ENCODE measurements at regions not wholly inside any gene's neighbourhood (a gene's known extent, or its start where the extent isn't known, plus 50 kb on each side); places are given as distances from the start of the nearest gene placed in this dataset.

GRCh38 chr1:242623119-242623518 is 98.6 kb upstream of the PLD5 start:
- Histone ChIP-seq H3K27me3 (replicated peaks in 1 of 7) (no peaks in the 10 kb centered on the region), H3K4me1 (no peaks in the 10 kb centered on the region), H3K36me3 (no peaks in the 10 kb centered on the region), H3K4me3 (no peak overlapping the region), H3K27ac (no peak overlapping the region), H3K9me3 (peaks cover 0 to 10% (median 0%) of the 10 kb centered on the region in 8 donors)
- DNase-seq, result no peak
- WGBS, 5 donors, result 59 to 72% (median 69%) methylated on average over 4 of the region's 4 CpGs
- intact Hi-C loops (cut with DNase I; ENCODE audit: low total_unique reads), result no loop called here
- TF ChIP-seq POLR2AphosphoS5 (IDR thresholded peaks at IDR 0.05), result no peak
- TF ChIP-seq CTCF (IDR thresholded peaks at IDR 0.05 in 8 of 11, conservative IDR thresholded peaks at IDR 0.05 in 3 of 11), result no peak
- TF ChIP-seq POLR2A (IDR thresholded peaks at IDR 0.05), result no peak

- Histone ChIP-seq H3K9me3 (peaks cover 0 to 9% (median 0%) of the 10 kb centered on the region in 8 donors), H3K4me3 (no peak overlapping the region), H3K4me1 (no peaks in the 10 kb centered on the region), H3K36me3 (no peaks in the 10 kb centered on the region), H3K27ac (no peak overlapping the region), H3K27me3 (replicated peaks in 1 of 7) (peaks cover 0 to 10% (median 0%) of the 10 kb centered on the region in 7 donors)
- intact Hi-C loops (cut with DNase I; ENCODE audit: low total_unique reads), result no loop called here
- DNase-seq, result no peak
- no peak for TF ChIP-seq CTCF (IDR thresholded peaks at IDR 0.05 in 8 of 11, conservative IDR thresholded peaks at IDR 0.05 in 3 of 11)
- TF ChIP-seq POLR2A (IDR thresholded peaks at IDR 0.05), result no peak
- TF ChIP-seq POLR2AphosphoS5 (IDR thresholded peaks at IDR 0.05), result no peak
Observed at GRCh38 chr1:242613266-242613815, 88.8 kb upstream of the PLD5 start.

GRCh38 chr1:242610209-242610608 is 85.7 kb upstream of the PLD5 start:
- DNase-seq, result no peak
- 66 to 82% (median 74%) methylated on average over 3 of the region's 3 CpGs for WGBS, 5 donors
- TF ChIP-seq CTCF (IDR thresholded peaks at IDR 0.05 in 8 of 11, conservative IDR thresholded peaks at IDR 0.05 in 3 of 11), result no peak
- TF ChIP-seq POLR2AphosphoS5 (IDR thresholded peaks at IDR 0.05), result no peak
- no peak for TF ChIP-seq POLR2A (IDR thresholded peaks at IDR 0.05)
- intact Hi-C loops (cut with DNase I; ENCODE audit: low total_unique reads), result no loop called here
- H3K27me3 ChIP-seq (replicated peaks in 1 of 7), result peaks cover 0 to 10% (median 0%) of the 10 kb centered on the region in 7 donors
- H3K36me3 ChIP-seq, result no peaks in the 10 kb centered on the region
- H3K4me3 ChIP-seq, result no peak overlapping the region
- no peaks in the 10 kb centered on the region for H3K4me1 ChIP-seq
- H3K27ac ChIP-seq, result no peak overlapping the region
- H3K9me3 ChIP-seq, result peaks cover 0 to under 1% (median 0%) of the 10 kb centered on the region in 8 donors

- Histone ChIP-seq H3K27me3 (replicated peaks in 1 of 7) (peaks cover 0 to 12% (median 0%) of the 10 kb centered on the region in 7 donors), H3K4me1 (no peaks in the 10 kb centered on the region), H3K36me3 (no peaks in the 10 kb centered on the region), H3K9me3 (peaks cover 0 to 3% (median 0%) of the 10 kb centered on the region in 8 donors), H3K27ac (no peak overlapping the region), H3K4me3 (no peak overlapping the region)
- intact Hi-C loops (cut with DNase I; ENCODE audit: low total_unique reads), result no loop called here
- DNase-seq, result no peak
- 68 to 87% (median 84%) methylated on average over 3 of the region's 3 CpGs for WGBS, 5 donors
- no peak for TF ChIP-seq POLR2A (IDR thresholded peaks at IDR 0.05)
- TF ChIP-seq CTCF (IDR thresholded peaks at IDR 0.05 in 8 of 11, conservative IDR thresholded peaks at IDR 0.05 in 3 of 11), result no peak
- TF ChIP-seq POLR2AphosphoS5 (IDR thresholded peaks at IDR 0.05), result no peak
Observed at GRCh38 chr1:242605521-242605920, 81.0 kb upstream of the PLD5 start.

Data from spleen (tissue), 11 donors.